Activated CD8-positive, alpha-beta memory T cell treated with anti-CD3 and anti-CD28 coated beads for 48 hours (primary cell): ENCODE measurements at regions not wholly inside any gene's neighbourhood (a gene's known extent, or its start where the extent isn't known, plus 50 kb on each side); places are given as distances from the start of the nearest gene placed in this dataset.

ENCODE experiments used
- DNase-seq, 3 experiments: peaks; one replicate each; pipeline ENCODE4 v3.0.0-alpha.2; 2020; ENCODE audit warnings: low read depth in 2 of 3, low spot score in 2 of 3

DNA sequence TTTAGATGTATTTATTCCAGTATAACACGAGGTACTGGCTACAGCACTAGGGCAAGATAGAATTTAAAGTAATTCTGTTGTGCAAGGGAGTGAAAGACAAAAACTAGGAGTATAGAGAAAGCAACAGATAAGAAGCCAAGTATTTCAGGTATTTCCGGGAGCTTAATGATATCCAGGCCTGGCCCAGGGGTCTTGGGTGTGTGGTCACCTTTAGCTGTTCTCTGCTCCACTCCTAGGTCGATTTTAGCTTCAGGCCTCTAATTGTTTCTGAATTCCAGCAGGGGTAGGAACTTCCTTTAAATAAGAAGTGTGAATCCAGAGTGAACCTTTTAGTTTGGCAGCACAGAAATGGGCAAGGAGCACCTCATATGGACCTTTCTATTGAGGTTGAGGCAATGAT, 342.3 kb upstream of the MYT1L start:
- no peak for DNase-seq

DNA sequence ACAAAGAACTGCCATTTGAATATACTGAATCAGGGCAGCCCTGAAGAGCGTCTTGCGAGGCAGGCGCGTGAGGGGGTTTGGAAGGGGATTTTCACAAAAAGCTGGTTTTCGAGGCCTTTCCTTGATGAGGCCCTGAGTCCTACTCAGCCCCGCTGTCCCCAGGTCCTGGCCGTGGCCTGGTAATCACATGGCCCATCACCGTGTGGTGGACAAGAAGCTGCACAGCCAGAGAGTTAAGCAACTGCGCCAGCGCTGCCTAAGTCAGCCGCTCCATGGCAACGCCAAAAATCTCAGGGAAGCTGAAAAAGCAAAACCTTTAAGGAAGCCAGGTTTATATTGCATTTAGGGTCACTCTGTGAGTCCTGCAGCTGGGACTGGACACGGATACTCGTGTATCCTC, 341.2 kb upstream of the MYT1L start:
- no peak for DNase-seq

GRCh38 chr2:2671826-2672225, 340.8 kb upstream of the MYT1L start:
- no peak for DNase-seq

GRCh38 chr2:2669316-2669715, 338.2 kb upstream of the MYT1L start:
- no peak for DNase-seq

GRCh38 chr2:2668681-2669265, 337.7 kb upstream of the MYT1L start:
- DNase-seq = no peak

DNA sequence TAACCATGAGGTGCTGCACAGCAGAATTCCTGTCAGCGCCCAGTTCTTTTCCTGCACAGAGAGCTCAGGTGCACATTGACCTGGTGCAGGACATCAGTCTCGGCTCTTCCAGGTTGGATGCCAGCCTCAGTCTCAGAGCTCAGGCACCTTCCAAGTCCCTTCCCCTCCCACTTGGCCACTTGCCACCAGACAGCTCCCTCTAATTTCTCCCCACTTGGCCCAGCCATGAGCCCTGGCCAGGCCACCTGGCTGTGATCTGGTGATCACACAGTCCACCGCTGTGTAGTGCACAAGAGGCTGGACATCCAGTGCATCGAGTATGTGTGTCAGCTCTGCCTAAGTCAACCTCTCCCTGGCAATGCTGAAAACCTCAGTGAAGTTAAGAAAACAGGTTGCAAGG, 336.6 kb upstream of the MYT1L start:
- no peak for DNase-seq

DNA sequence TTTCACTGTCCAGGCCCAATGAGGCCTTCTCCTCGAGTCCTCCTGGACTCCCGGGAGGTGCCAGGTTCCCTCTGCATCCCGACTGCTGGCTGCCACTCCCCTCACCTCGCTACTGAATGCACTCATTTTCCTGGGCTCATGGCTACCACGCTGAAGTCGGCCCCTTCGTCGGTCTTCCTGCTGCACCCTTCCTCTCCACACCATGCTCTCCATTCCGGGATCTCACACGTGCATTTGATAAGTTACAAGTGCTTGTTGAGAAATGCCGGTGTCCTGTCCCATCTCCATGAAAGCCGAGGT, 334.7 kb upstream of the MYT1L start:
- DNase-seq = no peak

- no peak for DNase-seq
Measured at GRCh38 chr2:2664989-2665833, 334.1 kb upstream of the MYT1L start.

DNA sequence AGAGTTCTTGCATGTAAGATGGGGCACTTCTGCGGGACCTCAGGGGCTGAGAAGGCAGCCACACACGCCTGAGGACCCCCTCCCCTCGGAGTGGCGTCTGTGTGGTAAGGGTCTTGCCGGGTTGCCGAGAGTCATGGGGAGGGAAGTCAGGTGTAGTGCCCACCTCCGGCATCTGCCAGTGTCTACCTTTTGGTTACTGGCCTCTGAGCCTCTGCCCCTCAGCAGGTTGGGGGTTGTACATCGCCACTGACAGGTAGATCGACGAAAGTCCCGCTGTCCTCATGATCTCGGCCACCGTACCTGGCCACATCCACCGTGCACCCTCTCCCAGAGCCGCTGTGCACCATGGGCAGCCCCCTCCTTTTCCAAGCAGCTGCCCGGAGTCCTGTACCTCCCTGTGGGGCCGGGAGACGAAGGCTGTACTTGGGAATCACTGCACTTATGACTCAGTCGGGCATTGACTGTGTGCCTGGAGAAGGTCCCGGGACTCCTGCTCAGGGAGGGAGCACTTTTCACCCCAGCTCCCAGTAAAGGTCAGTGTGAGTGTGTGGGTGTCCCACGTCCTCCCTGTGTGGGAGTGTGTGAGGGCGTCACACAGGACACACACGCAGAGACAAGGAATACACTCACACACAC, 332.4 kb upstream of the MYT1L start:
- DNase-seq = no peak

DNA sequence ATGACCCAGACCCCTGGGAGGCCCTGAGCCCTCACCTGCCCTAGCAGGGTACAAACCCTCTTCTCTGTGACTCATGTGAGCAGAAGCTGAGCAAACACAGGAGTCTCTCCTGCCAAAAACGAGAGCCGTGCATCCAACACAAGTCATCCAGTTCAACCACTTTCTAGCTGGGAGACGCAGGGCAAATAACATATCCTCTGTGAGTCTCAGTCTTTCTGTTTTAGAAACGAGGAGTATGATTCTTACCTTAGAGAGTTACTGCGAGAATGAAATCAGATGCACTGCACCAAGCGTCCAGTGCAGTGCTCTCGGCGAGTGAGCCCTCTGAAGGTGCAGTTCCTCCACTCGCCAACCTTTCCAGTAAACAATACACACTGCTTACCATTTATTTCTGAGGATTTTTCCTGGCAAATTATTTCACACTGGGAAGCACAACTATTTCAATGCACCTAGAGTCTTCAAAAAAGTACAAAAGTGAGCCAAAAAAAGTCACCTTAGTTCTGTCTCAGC, 331.8 kb upstream of the MYT1L start:
- DNase-seq = no peak

GRCh38 chr2:2662037-2662846, 331.2 kb upstream of the MYT1L start:
- no peak for DNase-seq

GRCh38 chr2:2660789-2661355, 329.8 kb upstream of the MYT1L start:
- no peak for DNase-seq

DNA sequence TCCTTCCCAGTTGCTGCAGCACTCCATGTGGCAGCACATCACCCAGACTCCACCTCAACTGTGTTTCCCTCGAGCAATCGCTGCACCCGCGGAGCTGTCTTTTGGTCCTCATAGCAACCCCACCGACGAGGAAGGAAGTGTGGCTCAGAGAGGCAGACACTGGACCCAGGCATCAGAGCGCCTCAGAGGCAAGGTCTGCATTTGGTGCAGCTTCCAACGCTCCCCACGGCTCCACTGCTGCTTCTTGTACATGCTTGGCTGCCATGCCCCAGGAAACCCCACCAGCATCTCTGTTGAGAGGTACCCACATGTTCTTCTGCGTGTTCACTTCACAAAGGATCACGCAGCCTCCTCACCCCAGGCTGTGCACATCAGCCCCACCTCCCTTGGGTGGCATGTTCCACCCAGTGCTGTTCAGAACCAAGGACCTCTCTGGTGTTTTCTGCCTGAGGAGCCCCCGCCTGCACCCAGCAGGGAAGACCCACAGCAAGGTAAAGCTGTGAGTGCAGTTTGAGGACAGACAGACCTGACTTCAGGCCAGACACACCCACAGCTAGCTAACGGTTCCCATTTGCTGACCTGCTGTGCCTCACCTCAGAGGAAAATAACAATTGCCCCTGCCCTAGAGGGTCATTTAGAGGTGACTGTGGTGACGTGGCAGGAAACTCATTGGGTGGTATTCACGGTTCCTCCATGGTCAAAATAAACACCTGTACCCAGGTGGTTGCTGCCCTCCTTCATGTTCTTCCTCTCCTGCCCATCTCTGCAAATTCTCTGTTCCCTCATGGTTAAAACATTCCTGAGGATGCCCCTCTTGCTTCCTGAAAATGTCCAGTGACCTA, 326.3 kb upstream of the MYT1L start:
- DNase-seq = no peak

DNA sequence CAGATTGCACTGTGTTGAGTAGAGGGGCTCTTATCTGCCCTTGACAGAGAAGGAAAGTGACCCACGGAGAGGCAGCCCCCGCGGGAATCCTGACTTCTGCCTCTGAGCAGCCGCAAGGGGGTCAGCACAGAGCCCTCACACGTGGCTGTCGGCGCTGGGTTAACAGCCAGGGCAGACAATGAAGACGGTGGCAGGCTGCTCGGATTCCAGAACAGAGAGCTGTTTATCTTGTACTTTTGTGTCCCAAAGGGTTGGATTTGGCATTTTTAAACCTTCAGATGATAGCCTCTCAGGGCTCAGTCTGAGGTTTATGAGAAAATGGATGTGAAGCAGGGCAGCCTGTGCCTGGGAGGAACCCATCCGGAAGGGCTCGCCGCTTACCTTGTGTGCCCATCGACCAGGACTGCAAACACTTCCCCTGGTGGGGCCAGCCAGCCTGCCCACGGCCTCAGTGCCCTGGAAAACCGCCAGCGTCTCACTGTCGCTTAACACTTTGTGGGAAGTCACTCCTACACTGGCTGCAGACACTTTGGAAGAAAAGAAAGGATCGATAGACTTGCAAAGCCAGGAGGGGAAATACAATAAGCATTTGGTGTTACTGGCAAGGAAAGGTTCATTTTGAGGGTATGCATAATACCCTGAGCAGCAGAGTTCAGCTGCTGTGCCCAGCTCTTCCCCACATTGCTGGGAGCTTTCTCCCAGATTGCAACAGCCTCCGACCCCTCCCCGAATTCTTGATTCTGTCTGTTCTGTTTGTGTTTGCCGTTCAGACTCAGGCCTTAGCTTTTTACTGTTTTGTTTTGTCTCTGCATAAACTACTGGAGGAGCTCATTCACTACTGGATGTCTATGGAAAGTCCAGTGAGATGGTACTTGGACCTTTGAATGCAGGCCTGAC, 325.3 kb upstream of the MYT1L start:
- no peak for DNase-seq

DNA sequence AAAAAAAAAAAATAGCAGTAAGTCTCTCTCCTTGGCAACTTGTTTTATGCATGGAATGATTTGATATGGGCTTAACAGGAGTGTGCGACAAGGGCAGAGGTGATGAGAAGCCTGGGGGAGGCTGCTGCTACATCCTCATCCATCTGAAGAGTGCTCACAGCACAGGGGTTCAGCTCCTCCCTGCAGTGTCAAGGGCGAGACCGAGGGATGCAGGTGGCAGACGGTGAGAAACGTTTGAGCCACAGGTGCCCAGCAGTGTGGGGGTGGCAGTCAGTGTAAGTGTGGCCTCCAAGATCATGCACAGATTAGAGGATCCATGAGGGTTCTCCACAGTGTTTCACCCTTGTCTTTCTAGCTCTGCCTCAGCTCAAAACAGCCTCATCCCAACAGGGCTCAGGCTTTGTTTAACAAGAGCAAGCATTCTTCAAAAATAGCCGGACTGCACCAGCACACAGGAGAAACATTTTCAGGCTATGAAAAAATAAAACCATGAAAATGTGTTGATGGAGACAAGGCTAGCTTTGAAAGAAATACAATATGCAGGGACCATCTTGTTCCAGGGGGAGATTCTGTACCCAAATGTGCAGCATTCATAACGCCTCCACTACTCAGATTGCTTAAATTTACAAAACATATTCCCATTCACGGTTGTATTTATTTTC, 324.5 kb upstream of the MYT1L start:
- no peak for DNase-seq

GRCh38 chr2:2653231-2653630, 322.2 kb upstream of the MYT1L start:
- DNase-seq = no peak

DNA sequence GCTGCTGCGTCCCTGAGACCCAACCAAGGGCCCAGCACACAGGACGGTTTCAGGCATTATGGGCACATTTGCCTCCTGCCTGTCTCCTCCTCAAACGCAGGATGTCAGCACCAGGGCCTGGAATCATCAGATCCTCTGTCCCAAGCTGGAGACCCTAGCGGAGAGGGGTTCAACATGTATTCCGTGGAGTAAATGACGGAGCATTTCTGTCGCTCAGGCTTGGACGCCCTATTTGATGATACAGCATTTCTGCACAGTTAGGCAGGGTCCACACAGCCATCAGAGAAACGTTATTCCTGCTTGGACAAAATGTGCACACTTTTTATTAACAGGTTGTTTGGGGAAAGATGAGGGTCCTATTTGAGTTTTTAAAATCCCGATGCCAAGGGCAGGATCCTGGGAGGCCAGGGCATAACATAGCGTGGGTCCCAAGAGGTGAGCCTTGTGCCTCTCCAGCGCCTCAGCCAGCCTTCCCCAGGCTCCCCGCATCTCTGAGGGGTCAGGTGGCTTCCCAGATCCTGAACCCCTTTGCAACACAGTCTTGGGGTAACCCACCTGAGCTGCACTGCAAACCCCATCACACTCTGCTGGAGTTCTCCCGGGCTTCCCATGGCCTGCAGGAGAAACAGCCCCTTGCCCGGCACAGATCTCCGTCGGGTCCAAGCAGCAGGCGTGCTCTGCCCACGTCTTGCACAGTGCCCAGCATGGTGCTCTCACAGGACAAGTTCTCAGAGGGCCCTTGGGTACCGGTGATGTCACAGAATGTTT, 319.7 kb upstream of the MYT1L start:
- no peak for DNase-seq
